ENCODE measurements at regions not wholly inside any gene's neighbourhood (a gene's known extent, or its start where the extent isn't known, plus 50 kb on each side); places are given as distances from the start of the nearest gene placed in this dataset.

DNA sequence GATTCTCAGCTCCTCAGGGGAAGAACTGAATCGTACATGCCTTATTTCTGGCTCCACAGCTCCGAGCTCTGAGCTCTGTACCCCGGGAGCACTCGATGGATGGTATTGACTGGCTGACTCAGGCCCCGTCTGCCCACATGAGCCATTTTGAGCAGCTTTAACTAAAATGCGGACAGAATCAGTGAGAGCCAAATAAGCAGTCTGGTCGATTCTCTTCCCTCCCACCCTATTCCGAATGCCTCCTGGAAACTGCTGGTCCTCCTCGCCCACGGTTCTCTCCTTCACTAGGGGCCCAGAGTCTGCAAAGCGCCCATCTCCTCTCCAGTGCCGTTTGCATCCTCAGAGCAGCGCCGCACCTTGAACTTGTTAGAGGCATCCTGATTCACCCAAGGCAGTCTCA lies 125.9 kb upstream of the IRF2BP2 start:
- TF ChIP-seq, protein P1, sequence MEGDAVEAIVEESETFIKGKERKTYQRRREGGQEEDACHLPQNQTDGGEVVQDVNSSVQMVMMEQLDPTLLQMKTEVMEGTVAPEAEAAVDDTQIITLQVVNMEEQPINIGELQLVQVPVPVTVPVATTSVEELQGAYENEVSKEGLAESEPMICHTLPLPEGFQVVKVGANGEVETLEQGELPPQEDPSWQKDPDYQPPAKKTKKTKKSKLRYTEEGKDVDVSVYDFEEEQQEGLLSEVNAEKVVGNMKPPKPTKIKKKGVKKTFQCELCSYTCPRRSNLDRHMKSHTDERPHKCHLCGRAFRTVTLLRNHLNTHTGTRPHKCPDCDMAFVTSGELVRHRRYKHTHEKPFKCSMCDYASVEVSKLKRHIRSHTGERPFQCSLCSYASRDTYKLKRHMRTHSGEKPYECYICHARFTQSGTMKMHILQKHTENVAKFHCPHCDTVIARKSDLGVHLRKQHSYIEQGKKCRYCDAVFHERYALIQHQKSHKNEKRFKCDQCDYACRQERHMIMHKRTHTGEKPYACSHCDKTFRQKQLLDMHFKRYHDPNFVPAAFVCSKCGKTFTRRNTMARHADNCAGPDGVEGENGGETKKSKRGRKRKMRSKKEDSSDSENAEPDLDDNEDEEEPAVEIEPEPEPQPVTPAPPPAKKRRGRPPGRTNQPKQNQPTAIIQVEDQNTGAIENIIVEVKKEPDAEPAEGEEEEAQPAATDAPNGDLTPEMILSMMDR (IDR thresholded peaks at IDR 0.05; ENCODE audit: insufficient read depth, low read depth, low read length) = no peak
- TF ChIP-seq EZH2 (IDR thresholded peaks at IDR 0.05; ENCODE audit: insufficient read depth, low read length) = no peak

All from astrocyte (in vitro differentiated cells and primary cell).